Posterior cingulate gyrus (tissue), 11 donors: ENCODE measurements at regions not wholly inside any gene's neighbourhood (a gene's known extent, or its start where the extent isn't known, plus 50 kb on each side); places are given as distances from the start of the nearest gene placed in this dataset.
A peak's percentile ranks its signal among the peaks of the same experiment; 100 is the strongest.

Experiments used
- DNase-seq, 10 donors: peaks; one replicate each; pipeline versions ENCODE4 v3.0.0 to v3.0.0-alpha.2; 2020 to 2021; ENCODE audit warnings: mixed read lengths in 3 of 10
- intact Hi-C: fragments of 100-400 bp; cut with DNase I; formaldehyde crosslinking; loops from one replicate; pipeline ENCODE4 v1.15.1; 2023

- DNase-seq = no peak
- intact Hi-C loops = no loop called here
These were observed 1485.7 kb upstream of the PIK3C3 start for GRCh38 chr18:40469316-40469715.

GRCh38 chr18:40464032-40464431 lies 1491.0 kb upstream of the PIK3C3 start:
- intact Hi-C loops = no loop called here
- no peak for DNase-seq

- DNase-seq = no peak
- intact Hi-C loops = no loop called here
These were observed 1501.1 kb upstream of the PIK3C3 start for GRCh38 chr18:40453903-40454302.

GRCh38 chr18:40452599-40452998 lies 1502.4 kb upstream of the PIK3C3 start:
- DNase-seq = no peak
- intact Hi-C loops = no loop called here

- DNase-seq = no peak
- intact Hi-C loops = no loop called here
These were observed 1504.3 kb upstream of the PIK3C3 start for GRCh38 chr18:40450751-40451150.

GRCh38 chr18:40447820-40448219 lies 1507.2 kb upstream of the PIK3C3 start:
- no peak for DNase-seq
- intact Hi-C loops = no loop called here

GRCh38 chr18:40440088-40440487 lies 1514.9 kb upstream of the PIK3C3 start:
- DNase-seq = no peak
- intact Hi-C loops = no loop called here

- DNase-seq = no peak
- intact Hi-C loops = no loop called here
These were observed 1517.5 kb upstream of the PIK3C3 start for GRCh38 chr18:40437517-40437916.

- intact Hi-C loops = no loop called here
- DNase-seq = no peak
These were observed 1523.7 kb upstream of the PIK3C3 start for GRCh38 chr18:40431071-40431985.

- intact Hi-C loops = no loop called here
- no peak for DNase-seq
These were observed 1531.7 kb upstream of the PIK3C3 start for GRCh38 chr18:40423291-40423690.

- DNase-seq = no peak
- intact Hi-C loops = no loop called here
These were observed 1534.4 kb upstream of the PIK3C3 start for GRCh38 chr18:40420675-40421074.

- intact Hi-C loops = loop anchor here (10.0 kb wide), 1 partner anchor 957 kb away; no protein-coding TSS in a partner anchor
- DNase-seq = no peak
These were observed 1537.5 kb upstream of the PIK3C3 start for GRCh38 chr18:40417501-40417900.

GRCh38 chr18:40415821-40416220 lies 1539.2 kb upstream of the PIK3C3 start:
- no peak for DNase-seq
- intact Hi-C loops = loop anchor here (10.0 kb wide), 1 partner anchor 959 kb away; no protein-coding TSS in a partner anchor

- no peak for DNase-seq
- intact Hi-C loops = loop anchor here (10.0 kb wide), 1 partner anchor 960 kb away; no protein-coding TSS in a partner anchor
These were observed 1539.8 kb upstream of the PIK3C3 start for GRCh38 chr18:40415176-40415791.

- intact Hi-C loops = loop anchor here (10.0 kb wide), 1 partner anchor 961 kb away; no protein-coding TSS in a partner anchor
- DNase-seq = no peak
These were observed 1540.8 kb upstream of the PIK3C3 start for GRCh38 chr18:40414155-40414754.

- intact Hi-C loops = loop anchor here (10.0 kb wide), 1 partner anchor 962 kb away; no protein-coding TSS in a partner anchor
These were observed 1541.9 kb upstream of the PIK3C3 start for GRCh38 chr18:40413160-40413559.

GRCh38 chr18:40412410-40412809 lies 1542.6 kb upstream of the PIK3C3 start:
- no peak for DNase-seq
- intact Hi-C loops = loop anchor here (10.0 kb wide), 1 partner anchor 962 kb away; no protein-coding TSS in a partner anchor

More at GRCh38 chr18:40413160-40413559, 1541.9 kb upstream of the PIK3C3 start:
- DNase-seq = peak in 8 of 10 donors; percentile 28 to 91 (median 52)

- DNase-seq = peak in 2 of 10 donors; percentile 5 to 70
- intact Hi-C loops = no loop called here
These were observed 1547.1 kb upstream of the PIK3C3 start for GRCh38 chr18:40407909-40408308.

- intact Hi-C loops = no loop called here
- DNase-seq = no peak
These were observed 1550.8 kb upstream of the PIK3C3 start for GRCh38 chr18:40404284-40404683.

GRCh38 chr18:40402052-40402451 lies 1553.0 kb upstream of the PIK3C3 start:
- intact Hi-C loops = no loop called here
- no peak for DNase-seq

GRCh38 chr18:40388121-40388520 lies 1566.9 kb upstream of the PIK3C3 start:
- intact Hi-C loops = no loop called here

More at GRCh38 chr18:40388121-40388520, 1566.9 kb upstream of the PIK3C3 start:
- DNase-seq = no peak
